HEK293T (cell line): ENCODE measurements at regions not wholly inside any gene's neighbourhood (a gene's known extent, or its start where the extent isn't known, plus 50 kb on each side); places are given as distances from the start of the nearest gene placed in this dataset.

Source experiments
- CTCF ChIA-PET: fragments of 350-600 bp; formaldehyde crosslinking; extraction: SDS; loops from one replicate; lab custom pipeline; 2021; ENCODE audit warnings: antibody characterized with exemption, inconsistent platforms; lab: Yijun Ruan, JAX
- POLR2A ChIA-PET: fragments of 350-600 bp; formaldehyde crosslinking; extraction: SDS; loops from one replicate; lab custom pipeline; 2020; ENCODE audit warnings: antibody characterized with exemption, inconsistent platforms; lab: Yijun Ruan, JAX
- DNase-seq: peaks from one replicate; pipeline ENCODE4 v3.0.0; 2012; ENCODE audit warnings: mixed read lengths; ENCODE audit errors: extremely low spot score
- ARNT ChIP-seq: fragments of 450-650 bp; IDR thresholded peaks from 2 replicates; pipeline ENCODE4 v1.6.1; 2017; ENCODE audit warnings: mild to moderate bottlenecking
- BHLHE40 ChIP-seq: fragments of 450-650 bp; IDR thresholded peaks from 2 replicates; pipeline ENCODE4 v1.6.1; 2016; ENCODE audit warnings: mild to moderate bottlenecking, moderate library complexity, borderline replicate concordance
- CTBP1 ChIP-seq: fragments of 450-650 bp; IDR thresholded peaks from 2 replicates; pipeline ENCODE4 v1.6.1; 2016; ENCODE audit warnings: borderline replicate concordance
- ELF4 ChIP-seq: fragments of 450-650 bp; IDR thresholded peaks from 2 replicates; pipeline ENCODE4 v1.6.1; 2017; ENCODE audit warnings: antibody characterized with exemption
- FOXA1 ChIP-seq: fragments of 450-650 bp; IDR thresholded peaks from 2 replicates; pipeline ENCODE4 v1.6.1; 2016; ENCODE audit warnings: mild to moderate bottlenecking
- FOXK2 ChIP-seq: fragments of 450-650 bp; IDR thresholded peaks from 2 replicates; pipeline ENCODE4 v1.6.1; 2016; ENCODE audit warnings: mild to moderate bottlenecking
- FOXM1 ChIP-seq: fragments of 450-650 bp; IDR thresholded peaks from 2 replicates; pipeline ENCODE4 v1.6.1; 2017; ENCODE audit warnings: mild to moderate bottlenecking, borderline replicate concordance
- HDGF ChIP-seq: fragments of 450-650 bp; IDR thresholded peaks from 2 replicates; pipeline ENCODE4 v1.6.1; 2017; ENCODE audit warnings: antibody characterized with exemption, borderline replicate concordance
- L3MBTL2 ChIP-seq: fragments of 450-650 bp; conservative IDR thresholded peaks from 2 replicates; pipeline ENCODE4 v1.6.1; 2016; ENCODE audit warnings: mild to moderate bottlenecking
- LEF1 ChIP-seq: fragments of 450-650 bp; IDR thresholded peaks from 2 replicates; pipeline ENCODE4 v1.6.1; 2017; ENCODE audit warnings: mild to moderate bottlenecking, borderline replicate concordance
- NFRKB ChIP-seq: fragments of 450-650 bp; IDR thresholded peaks from 2 replicates; pipeline ENCODE4 v1.6.1; 2016; ENCODE audit warnings: mild to moderate bottlenecking, moderate library complexity
- SP1 ChIP-seq: fragments of 450-650 bp; IDR thresholded peaks from 2 replicates; pipeline ENCODE4 v1.6.1; 2017
- SUZ12 ChIP-seq: fragments of 450-650 bp; IDR thresholded peaks from 2 replicates; pipeline ENCODE4 v1.6.1; 2016; ENCODE audit warnings: mild to moderate bottlenecking
- TARDBP ChIP-seq: fragments of 450-650 bp; IDR thresholded peaks from 2 replicates; pipeline ENCODE4 v1.6.1; 2016
- ZNF384 ChIP-seq: fragments of 450-650 bp; IDR thresholded peaks from 2 replicates; pipeline ENCODE4 v1.6.1; 2016
- TF ChIP-seq, protein P1 (sequence below): fragments of 450-650 bp; IDR thresholded peaks from 2 replicates; pipeline ENCODE4 v1.6.1; 2016

DNA sequence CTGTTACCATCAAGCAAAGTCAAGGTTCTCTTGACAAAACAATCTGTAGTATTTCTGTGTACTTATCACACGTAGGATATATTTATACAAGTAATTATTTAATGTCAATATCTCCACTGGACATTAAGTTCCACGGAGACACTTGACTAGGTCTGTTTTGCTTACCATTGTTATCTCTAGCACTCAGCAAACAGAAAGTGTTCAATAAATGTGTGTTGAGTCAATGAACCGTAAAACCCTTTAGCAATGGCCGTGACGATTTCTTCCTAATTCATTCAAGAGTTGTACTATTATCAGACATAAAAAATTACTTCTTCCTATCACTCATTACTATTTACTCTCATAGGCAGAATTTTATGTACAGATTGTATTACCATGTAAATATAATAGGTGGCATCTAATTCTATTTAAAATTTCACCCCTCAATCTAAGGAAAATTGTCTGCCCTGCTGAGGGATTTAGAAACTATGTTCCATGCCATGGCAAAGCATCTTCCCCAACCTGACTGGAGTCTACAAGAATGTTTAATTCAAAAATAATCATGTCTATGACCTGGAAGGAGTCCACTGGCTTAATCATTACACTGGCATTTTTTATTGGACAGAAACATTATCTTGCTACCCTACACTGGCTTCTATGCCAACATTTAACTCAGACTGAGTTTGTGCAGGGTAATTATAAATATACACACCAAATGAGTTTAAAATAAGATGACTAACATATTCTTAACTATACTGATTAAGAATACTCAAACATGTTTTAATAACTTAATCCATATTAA, 301.9 kb downstream of the ZEB2 start:
- TF ChIP-seq ARNT (no peak), NFRKB (no peak), ELF4 (no peak), LEF1 (no peak), HDGF (no peak)
- ChIA-PET POLR2A (no interaction called here), CTCF (no interaction called here)
- DNase-seq = no peak

GRCh38 chr2:144215701-144216675, 303.9 kb downstream of the ZEB2 start:
- CTCF ChIA-PET = no interaction called here
- DNase-seq = no peak
- TF ChIP-seq FOXM1 (no peak), NFRKB (no peak), ELF4 (no peak), HDGF (no peak)
- POLR2A ChIA-PET = no interaction called here

DNA sequence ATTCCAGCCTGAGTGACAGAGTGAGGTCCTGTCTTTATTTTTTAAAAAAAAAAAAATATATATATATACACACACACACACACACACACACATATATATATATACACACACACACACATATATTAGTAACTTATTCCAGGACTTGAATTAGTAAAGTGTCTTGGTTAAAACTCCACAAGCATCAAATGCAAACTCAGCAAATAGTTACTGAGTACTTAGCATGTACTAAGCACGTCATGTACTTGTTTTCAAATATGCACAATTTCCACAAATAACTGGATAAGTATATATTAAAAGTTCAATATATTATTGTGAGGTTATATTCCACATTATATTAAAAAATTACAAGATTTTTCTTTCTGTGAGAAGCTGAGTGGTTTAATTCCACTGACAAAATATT, 304.7 kb downstream of the ZEB2 start:
- ChIA-PET POLR2A (no interaction called here), CTCF (no interaction called here)
- no peak for DNase-seq
- TF ChIP-seq NFRKB (no peak), ZNF384 (no peak), FOXA1 (no peak)

- POLR2A ChIA-PET = no interaction called here
- TF ChIP-seq FOXK2 (no peak), TARDBP (no peak), FOXA1 (no peak), SUZ12 (no peak), ELF4 (no peak), SP1 (no peak), ARNT (no peak), LEF1 (no peak), NFRKB (no peak), FOXM1 (no peak), BHLHE40 (no peak)
- DNase-seq = no peak
- CTCF ChIA-PET = no interaction called here
Observed at GRCh38 chr2:144213797-144214196, 306.1 kb downstream of the ZEB2 start.

DNA sequence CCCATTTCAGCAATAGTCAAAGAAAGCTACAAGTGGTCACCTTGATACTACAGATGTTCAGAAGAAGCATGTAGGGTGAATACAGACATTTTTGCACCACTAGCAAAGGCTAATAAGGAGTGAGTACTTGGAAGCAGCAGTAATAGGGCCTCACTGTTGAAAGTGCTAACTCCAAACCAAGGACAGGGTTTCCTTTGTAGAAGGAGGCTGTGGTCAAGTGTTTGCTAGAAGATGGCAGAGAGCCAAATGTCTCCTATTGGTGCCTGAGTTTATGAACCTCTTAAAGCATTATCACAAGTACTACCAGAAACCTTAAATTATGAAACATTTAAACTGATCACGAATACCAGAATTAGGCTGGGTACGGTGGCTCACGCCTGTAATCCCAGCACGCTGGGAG, 308.1 kb downstream of the ZEB2 start:
- ChIA-PET CTCF (no interaction called here), POLR2A (no interaction called here)
- DNase-seq = no peak
- TF ChIP-seq ZNF384 (no peak), ARNT (no peak), L3MBTL2 (no peak), TARDBP (no peak), SUZ12 (no peak), CTBP1 (no peak)

DNA sequence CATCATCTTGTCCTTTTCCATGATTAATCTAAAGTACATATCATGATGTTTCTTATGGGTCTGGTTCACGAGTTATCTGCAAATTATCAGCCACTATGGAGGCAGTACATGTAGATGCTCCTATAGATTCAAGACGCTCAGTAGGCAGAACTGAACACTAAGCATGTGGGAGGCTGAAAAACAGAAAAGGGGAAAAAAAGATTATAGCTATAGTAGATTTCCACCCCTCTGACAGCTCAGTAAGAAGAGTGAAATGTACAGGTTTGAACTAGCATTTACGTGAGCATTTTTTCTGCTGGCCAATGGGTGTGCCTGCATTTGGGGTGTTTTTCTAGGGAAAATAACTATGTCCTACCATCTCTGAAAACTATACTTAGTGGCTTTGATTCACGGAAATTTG, 308.9 kb downstream of the ZEB2 start:
- no peak for DNase-seq
- CTCF ChIA-PET = no interaction called here
- POLR2A ChIA-PET = no interaction called here
- TF ChIP-seq ELF4 = no peak
- TF ChIP-seq CTBP1 = no peak
- TF ChIP-seq ARNT = no peak
- no peak for TF ChIP-seq L3MBTL2
- TF ChIP-seq LEF1 = no peak

DNA sequence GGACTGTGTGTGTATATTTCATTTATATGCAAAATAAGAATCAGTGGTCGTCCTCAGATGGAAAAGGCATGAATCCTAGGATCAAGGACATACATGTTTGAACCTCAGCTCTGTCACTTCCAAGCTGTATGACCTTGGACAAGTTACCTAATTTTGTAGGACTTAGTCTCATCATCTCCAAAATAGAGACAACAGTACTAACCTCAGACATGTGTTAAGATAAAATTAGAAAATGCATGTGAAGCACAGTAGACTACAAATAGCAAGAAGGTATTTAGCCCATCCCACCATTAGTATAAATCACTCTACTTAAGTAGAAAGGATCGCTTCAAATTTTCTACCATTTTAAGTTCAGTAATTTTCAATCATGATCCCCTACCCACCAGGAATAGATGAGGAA, 309.8 kb downstream of the ZEB2 start:
- CTCF ChIA-PET = no interaction called here
- POLR2A ChIA-PET = no interaction called here
- TF ChIP-seq ZNF384 = no peak
- TF ChIP-seq SP1 = no peak
- DNase-seq = no peak

- POLR2A ChIA-PET = no interaction called here
- CTCF ChIA-PET = interaction anchor here (0.6 kb wide), 1 partner anchor 22 kb away, joined by 3 read pairs; no protein-coding TSS in a partner anchor
Observed at GRCh38 chr2:144208924-144209323, 311.0 kb downstream of the ZEB2 start.

GRCh38 chr2:144206019-144206418, 313.9 kb downstream of the ZEB2 start:
- POLR2A ChIA-PET = no interaction called here
- no peak for TF ChIP-seq HDGF
- no peak for TF ChIP-seq TARDBP
- TF ChIP-seq, protein P1, sequence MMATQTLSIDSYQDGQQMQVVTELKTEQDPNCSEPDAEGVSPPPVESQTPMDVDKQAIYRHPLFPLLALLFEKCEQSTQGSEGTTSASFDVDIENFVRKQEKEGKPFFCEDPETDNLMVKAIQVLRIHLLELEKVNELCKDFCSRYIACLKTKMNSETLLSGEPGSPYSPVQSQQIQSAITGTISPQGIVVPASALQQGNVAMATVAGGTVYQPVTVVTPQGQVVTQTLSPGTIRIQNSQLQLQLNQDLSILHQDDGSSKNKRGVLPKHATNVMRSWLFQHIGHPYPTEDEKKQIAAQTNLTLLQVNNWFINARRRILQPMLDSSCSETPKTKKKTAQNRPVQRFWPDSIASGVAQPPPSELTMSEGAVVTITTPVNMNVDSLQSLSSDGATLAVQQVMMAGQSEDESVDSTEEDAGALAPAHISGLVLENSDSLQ = no peak
- DNase-seq = no peak
- CTCF ChIA-PET = no interaction called here

More at GRCh38 chr2:144208924-144209323, 311.0 kb downstream of the ZEB2 start:
- TF ChIP-seq FOXM1 = no peak
- TF ChIP-seq, protein P1 = no peak
- TF ChIP-seq SUZ12 = no peak
- no peak for DNase-seq
